HEK293 (cell line): ENCODE measurements at regions not wholly inside any gene's neighbourhood (a gene's known extent, or its start where the extent isn't known, plus 50 kb on each side); places are given as distances from the start of the nearest gene placed in this dataset.

Experiments
- CTCF ChIA-PET: fragments of 350-600 bp; formaldehyde crosslinking; extraction: SDS; loops from one replicate; lab custom pipeline; 2021; ENCODE audit warnings: antibody characterized with exemption; lab: Yijun Ruan, JAX
- POLR2A ChIA-PET: fragments of 300-600 bp; formaldehyde crosslinking; extraction: SDS; loops from one replicate; lab custom pipeline; 2020; ENCODE audit warnings: antibody characterized with exemption, inconsistent platforms; lab: Yijun Ruan, JAX
- H3K27ac ChIP-seq: fragments of 200-500 bp; sonication (Bioruptor generic); 2 replicates; pipeline ENCODE4 v1.5.1; 2014; ENCODE audit warnings: low read depth, low read length, control low read depth, inconsistent platforms; ENCODE audit errors: extremely low read depth
- H3K36me3 ChIP-seq, 2 experiments: fragments of 200-500 bp in 1 of 2; sonication (Bioruptor generic) in 1 of 2; 1 replicate in 1 of 2; 2 replicates in 1 of 2; pipeline ENCODE4 v1.5.1; 2014 to 2017; ENCODE audit warnings: inconsistent platforms in 2 of 2, low read length in 2 of 2; ENCODE audit not compliant: control insufficient read depth in 2 of 2, insufficient read depth in 1 of 2
- H3K4me1 ChIP-seq: fragments of 200-500 bp; sonication (Bioruptor generic); 2 replicates; pipeline ENCODE4 v1.5.1; 2014; ENCODE audit warnings: mild to moderate bottlenecking, low read length, inconsistent platforms; ENCODE audit not compliant: control insufficient read depth, insufficient read depth
- H3K4me3 ChIP-seq: 2 replicates; pipeline ENCODE4 v1.5.1; 2011; ENCODE audit warnings: low read depth, mild to moderate bottlenecking, control low read depth, low read length, moderate library complexity
- H3K9me3 ChIP-seq: fragments of 200-500 bp; sonication (Bioruptor generic); 2 replicates; pipeline ENCODE4 v1.5.1; 2014; ENCODE audit warnings: low read depth, low read length, inconsistent platforms; ENCODE audit not compliant: control insufficient read depth, insufficient read depth
- BCL11A ChIP-seq: fragments of 450-650 bp; formaldehyde crosslinking; IDR thresholded peaks from 2 replicates; pipeline ENCODE4 v1.5.1; 2016; ENCODE audit warnings: low read depth, missing biosample characterization, missing genetic modification characterization
- EGR2 ChIP-seq: fragments of 450-650 bp; formaldehyde crosslinking; IDR thresholded peaks from 2 replicates; pipeline ENCODE4 v1.5.1; 2016; ENCODE audit warnings: low read depth, missing biosample characterization, missing genetic modification characterization
- GLI2 ChIP-seq: fragments of 450-650 bp; formaldehyde crosslinking; IDR thresholded peaks from 2 replicates; pipeline ENCODE4; 2017; ENCODE audit warnings: missing biosample characterization, missing genetic modification characterization, low read depth, borderline replicate concordance
- PRDM6 ChIP-seq: fragments of 450-650 bp; formaldehyde crosslinking; IDR thresholded peaks from 2 replicates; pipeline ENCODE4 v1.5.1; 2017; ENCODE audit warnings: missing biosample characterization, missing genetic modification characterization
- ZBTB11 ChIP-seq: fragments of 450-650 bp; formaldehyde crosslinking; conservative IDR thresholded peaks from 2 replicates; pipeline ENCODE4 v1.5.1; 2016; ENCODE audit warnings: low read depth, missing biosample characterization, missing genetic modification characterization
- ZBTB48 ChIP-seq: fragments of 450-650 bp; formaldehyde crosslinking; IDR thresholded peaks from 2 replicates; pipeline ENCODE4 v1.5.1; 2016; ENCODE audit warnings: missing biosample characterization, missing genetic modification characterization
- ZBTB8A ChIP-seq: fragments of 450-650 bp; formaldehyde crosslinking; IDR thresholded peaks from 2 replicates; pipeline ENCODE4 v1.5.1; 2016; ENCODE audit warnings: missing biosample characterization, missing genetic modification characterization
- ZNF112 ChIP-seq: fragments of 450-650 bp; formaldehyde crosslinking; IDR thresholded peaks from 2 replicates; pipeline ENCODE4 v1.5.0; 2017; ENCODE audit warnings: missing biosample characterization, missing genetic modification characterization
- ZNF114 ChIP-seq: fragments of 450-650 bp; formaldehyde crosslinking; IDR thresholded peaks from 2 replicates; pipeline ENCODE4 v1.5.0; 2017; ENCODE audit warnings: missing biosample characterization, missing genetic modification characterization
- ZNF133 ChIP-seq: fragments of 450-650 bp; formaldehyde crosslinking; IDR thresholded peaks from 2 replicates; pipeline ENCODE4 v1.5.1; 2016; ENCODE audit warnings: missing biosample characterization, missing genetic modification characterization
- ZNF146 ChIP-seq: fragments of 450-650 bp; formaldehyde crosslinking; IDR thresholded peaks from 2 replicates; pipeline ENCODE4 v1.5.1; 2016; ENCODE audit warnings: missing biosample characterization, missing genetic modification characterization
- ZNF157 ChIP-seq: fragments of 450-650 bp; formaldehyde crosslinking; IDR thresholded peaks from 2 replicates; pipeline ENCODE4 v1.5.1; 2016; ENCODE audit warnings: missing biosample characterization, missing genetic modification characterization
- ZNF239 ChIP-seq: fragments of 450-650 bp; formaldehyde crosslinking; IDR thresholded peaks from 2 replicates; pipeline ENCODE4 v1.5.1; 2016; ENCODE audit warnings: missing biosample characterization, missing genetic modification characterization
- ZNF366 ChIP-seq: fragments of 450-650 bp; formaldehyde crosslinking; conservative IDR thresholded peaks from 2 replicates; pipeline ENCODE4 v1.5.1; 2016; ENCODE audit warnings: missing biosample characterization, missing genetic modification characterization
- ZNF37A ChIP-seq: fragments of 450-650 bp; IDR thresholded peaks from 2 replicates; pipeline ENCODE4 v1.5.1; 2018; ENCODE audit warnings: missing biosample characterization, missing genetic modification characterization
- ZNF391 ChIP-seq: fragments of 450-650 bp; formaldehyde crosslinking; IDR thresholded peaks from 2 replicates; pipeline ENCODE4 v1.5.1; 2016; ENCODE audit warnings: low read depth, missing biosample characterization, missing genetic modification characterization, borderline replicate concordance
- ZNF423 ChIP-seq: fragments of 450-650 bp; formaldehyde crosslinking; IDR thresholded peaks from 2 replicates; pipeline ENCODE4 v1.5.1; 2016; ENCODE audit warnings: missing biosample characterization, missing genetic modification characterization
- ZNF48 ChIP-seq: fragments of 450-650 bp; formaldehyde crosslinking; IDR thresholded peaks from 2 replicates; pipeline ENCODE4 v1.5.1; 2016; ENCODE audit warnings: missing biosample characterization, missing genetic modification characterization
- ZNF596 ChIP-seq: fragments of 450-650 bp; IDR thresholded peaks from 2 replicates; pipeline ENCODE4 v1.5.0; 2018; ENCODE audit warnings: missing biosample characterization, mild to moderate bottlenecking, missing genetic modification characterization, moderate library complexity
- ZNF777 ChIP-seq: fragments of 450-650 bp; formaldehyde crosslinking; IDR thresholded peaks from 2 replicates; pipeline ENCODE4 v1.5.1; 2017; ENCODE audit warnings: missing biosample characterization, missing genetic modification characterization, borderline replicate concordance
- ZNF791 ChIP-seq: fragments of 450-650 bp; formaldehyde crosslinking; IDR thresholded peaks from 2 replicates; pipeline ENCODE4 v1.5.1; 2016; ENCODE audit warnings: missing biosample characterization, missing genetic modification characterization
- ZNF792 ChIP-seq: fragments of 450-650 bp; formaldehyde crosslinking; IDR thresholded peaks from 2 replicates; pipeline ENCODE4 v1.5.1; 2016; ENCODE audit warnings: missing biosample characterization, missing genetic modification characterization
- TF ChIP-seq, protein P1 (sequence below): fragments of 450-650 bp; formaldehyde crosslinking; IDR thresholded peaks from 2 replicates; pipeline ENCODE4 v1.5.0; 2017; ENCODE audit warnings: missing biosample characterization, missing genetic modification characterization, borderline replicate concordance
- TF ChIP-seq, protein P2 (sequence below): fragments of 450-650 bp; formaldehyde crosslinking; IDR thresholded peaks from 2 replicates; pipeline ENCODE4 v1.5.1; 2016; ENCODE audit warnings: missing biosample characterization, missing genetic modification characterization
- TF ChIP-seq, protein P3 (sequence below): fragments of 450-650 bp; formaldehyde crosslinking; IDR thresholded peaks from 2 replicates; pipeline ENCODE4 v1.5.1; 2016; ENCODE audit warnings: missing biosample characterization, missing genetic modification characterization
- TF ChIP-seq, protein P4 (sequence below): fragments of 450-650 bp; formaldehyde crosslinking; IDR thresholded peaks from 2 replicates; pipeline ENCODE4 v1.5.1; 2016; ENCODE audit warnings: missing biosample characterization, missing genetic modification characterization

- POLR2A ChIA-PET = no interaction called here
- H3K36me3 ChIP-seq = no peaks in the 10 kb centered on the region
- H3K27ac ChIP-seq = no peak overlapping the region
- CTCF ChIA-PET = no interaction called here
- H3K9me3 ChIP-seq = no peaks in the 10 kb centered on the region
- TF ChIP-seq ZBTB11 (tag by site-specific recombination) = no peak
- TF ChIP-seq ZNF133 (tag by site-specific recombination) = no peak
- TF ChIP-seq, protein P1, sequence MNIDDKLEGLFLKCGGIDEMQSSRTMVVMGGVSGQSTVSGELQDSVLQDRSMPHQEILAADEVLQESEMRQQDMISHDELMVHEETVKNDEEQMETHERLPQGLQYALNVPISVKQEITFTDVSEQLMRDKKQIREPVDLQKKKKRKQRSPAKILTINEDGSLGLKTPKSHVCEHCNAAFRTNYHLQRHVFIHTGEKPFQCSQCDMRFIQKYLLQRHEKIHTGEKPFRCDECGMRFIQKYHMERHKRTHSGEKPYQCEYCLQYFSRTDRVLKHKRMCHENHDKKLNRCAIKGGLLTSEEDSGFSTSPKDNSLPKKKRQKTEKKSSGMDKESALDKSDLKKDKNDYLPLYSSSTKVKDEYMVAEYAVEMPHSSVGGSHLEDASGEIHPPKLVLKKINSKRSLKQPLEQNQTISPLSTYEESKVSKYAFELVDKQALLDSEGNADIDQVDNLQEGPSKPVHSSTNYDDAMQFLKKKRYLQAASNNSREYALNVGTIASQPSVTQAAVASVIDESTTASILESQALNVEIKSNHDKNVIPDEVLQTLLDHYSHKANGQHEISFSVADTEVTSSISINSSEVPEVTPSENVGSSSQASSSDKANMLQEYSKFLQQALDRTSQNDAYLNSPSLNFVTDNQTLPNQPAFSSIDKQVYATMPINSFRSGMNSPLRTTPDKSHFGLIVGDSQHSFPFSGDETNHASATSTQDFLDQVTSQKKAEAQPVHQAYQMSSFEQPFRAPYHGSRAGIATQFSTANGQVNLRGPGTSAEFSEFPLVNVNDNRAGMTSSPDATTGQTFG = no peak
- TF ChIP-seq ZNF146 (tag by site-specific recombination) = no peak
- no peak for TF ChIP-seq ZNF391
- TF ChIP-seq ZNF48 (tag by site-specific recombination) = no peak
- TF ChIP-seq, protein P2, sequence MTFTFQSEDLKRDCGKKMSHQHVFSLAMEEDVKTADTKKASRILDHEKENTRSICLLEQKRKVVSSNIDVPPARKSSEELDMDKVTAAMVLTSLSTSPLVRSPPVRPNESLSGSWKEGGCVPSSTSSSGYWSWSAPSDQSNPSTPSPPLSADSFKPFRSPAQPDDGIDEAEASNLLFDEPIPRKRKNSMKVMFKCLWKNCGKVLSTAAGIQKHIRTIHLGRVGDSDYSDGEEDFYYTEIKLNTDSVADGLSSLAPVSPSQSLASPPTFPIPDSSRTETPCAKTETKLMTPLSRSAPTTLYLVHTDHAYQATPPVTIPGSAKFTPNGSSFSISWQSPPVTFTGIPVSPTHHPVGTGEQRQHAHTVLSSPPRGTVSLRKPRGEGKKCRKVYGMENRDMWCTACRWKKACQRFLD (tag by site-specific recombination) = no peak
- TF ChIP-seq, protein P3, sequence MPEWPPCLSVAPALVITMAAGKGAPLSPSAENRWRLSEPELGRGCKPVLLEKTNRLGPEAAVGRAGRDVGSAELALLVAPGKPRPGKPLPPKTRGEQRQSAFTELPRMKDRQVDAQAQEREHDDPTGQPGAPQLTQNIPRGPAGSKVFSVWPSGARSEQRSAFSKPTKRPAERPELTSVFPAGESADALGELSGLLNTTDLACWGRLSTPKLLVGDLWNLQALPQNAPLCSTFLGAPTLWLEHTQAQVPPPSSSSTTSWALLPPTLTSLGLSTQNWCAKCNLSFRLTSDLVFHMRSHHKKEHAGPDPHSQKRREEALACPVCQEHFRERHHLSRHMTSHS (tag by site-specific recombination) = no peak
- TF ChIP-seq ZNF112 = no peak
- no peak for TF ChIP-seq ZNF366 (tag by site-specific recombination)
- no peak for TF ChIP-seq ZNF157 (tag by site-specific recombination)
- no peak for TF ChIP-seq ZNF596 (tag by site-specific recombination)
- TF ChIP-seq ZNF114 (tag by site-specific recombination) = no peak
- no peak for TF ChIP-seq ZBTB8A (tag by site-specific recombination)
- TF ChIP-seq ZNF792 (tag by site-specific recombination) = no peak
- H3K4me1 ChIP-seq = no peaks in the 10 kb centered on the region; the same call in 1 of the 2 replicates
- no peak overlapping the region for H3K4me3 ChIP-seq
Measured at GRCh38 chr18:6580401-6580800, 149.1 kb upstream of the ARHGAP28 start.

GRCh38 chr18:6589923-6590322 is 139.6 kb upstream of the ARHGAP28 start:
- POLR2A ChIA-PET = no interaction called here
- Histone ChIP-seq H3K27ac (no peak overlapping the region), H3K4me1 (peaks cover 2% of the 10 kb centered on the region; the same call in 1 of the 2 replicates), H3K9me3 (no peaks in the 10 kb centered on the region), H3K36me3 (no peaks in the 10 kb centered on the region), H3K4me3 (no peak overlapping the region)
- TF ChIP-seq ZBTB48 (tag by site-specific recombination) (no peak), PRDM6 (tag by site-specific recombination) (no peak), ZNF239 (tag by site-specific recombination) (no peak), ZNF777 (tag by site-specific recombination) (no peak), ZNF37A (no peak), ZNF423 (tag by site-specific recombination) (no peak), EGR2 (tag by site-specific recombination) (no peak), ZNF791 (tag by site-specific recombination) (no peak), ZNF391 (no peak), BCL11A (tag by site-specific recombination) (no peak), GLI2 (tag by site-specific recombination) (no peak)
- TF ChIP-seq, protein P4, sequence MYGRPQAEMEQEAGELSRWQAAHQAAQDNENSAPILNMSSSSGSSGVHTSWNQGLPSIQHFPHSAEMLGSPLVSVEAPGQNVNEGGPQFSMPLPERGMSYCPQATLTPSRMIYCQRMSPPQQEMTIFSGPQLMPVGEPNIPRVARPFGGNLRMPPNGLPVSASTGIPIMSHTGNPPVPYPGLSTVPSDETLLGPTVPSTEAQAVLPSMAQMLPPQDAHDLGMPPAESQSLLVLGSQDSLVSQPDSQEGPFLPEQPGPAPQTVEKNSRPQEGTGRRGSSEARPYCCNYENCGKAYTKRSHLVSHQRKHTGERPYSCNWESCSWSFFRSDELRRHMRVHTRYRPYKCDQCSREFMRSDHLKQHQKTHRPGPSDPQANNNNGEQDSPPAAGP = no peak
- CTCF ChIA-PET = interaction anchor here (1.2 to 1.3 kb wide), 2 partner anchors 15 to 297 kb away, joined by 4 to 7 read pairs; no protein-coding TSS in a partner anchor
